HuH-7 (cell line): ENCODE measurements at regions not wholly inside any gene's neighbourhood (a gene's known extent, or its start where the extent isn't known, plus 50 kb on each side); places are given as distances from the start of the nearest gene placed in this dataset.
"Not testable (repeated sequence)": the region's sequence is repeated elsewhere in the genome, so short reads cannot be mapped to it uniquely, and the experiment has no call there.

Experiments
- DNase-seq: peaks from one replicate; pipeline ENCODE4 v3.0.0; 2011; ENCODE audit warnings: low spot score

DNA sequence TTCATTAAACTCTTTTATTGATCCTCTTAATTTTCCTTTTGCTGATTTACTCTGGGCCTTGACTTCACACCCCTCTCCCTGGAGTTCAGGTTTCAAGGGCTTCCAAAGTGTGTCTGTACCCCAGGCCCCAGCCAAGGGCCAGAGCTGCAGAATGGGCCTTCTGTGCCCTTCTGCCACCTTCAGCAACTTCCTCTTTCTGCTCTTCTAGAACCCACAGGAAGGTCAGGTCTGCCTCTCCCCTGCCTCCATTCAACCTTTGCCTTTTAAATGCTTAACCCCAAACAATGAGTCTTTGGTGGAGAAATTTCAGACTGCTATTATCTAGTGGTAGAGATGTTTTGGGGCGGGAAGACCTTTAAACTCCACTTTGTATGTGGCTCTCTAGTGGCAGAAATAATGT, 63.1 kb downstream of the TSN start:
- DNase-seq, result no peak

DNA sequence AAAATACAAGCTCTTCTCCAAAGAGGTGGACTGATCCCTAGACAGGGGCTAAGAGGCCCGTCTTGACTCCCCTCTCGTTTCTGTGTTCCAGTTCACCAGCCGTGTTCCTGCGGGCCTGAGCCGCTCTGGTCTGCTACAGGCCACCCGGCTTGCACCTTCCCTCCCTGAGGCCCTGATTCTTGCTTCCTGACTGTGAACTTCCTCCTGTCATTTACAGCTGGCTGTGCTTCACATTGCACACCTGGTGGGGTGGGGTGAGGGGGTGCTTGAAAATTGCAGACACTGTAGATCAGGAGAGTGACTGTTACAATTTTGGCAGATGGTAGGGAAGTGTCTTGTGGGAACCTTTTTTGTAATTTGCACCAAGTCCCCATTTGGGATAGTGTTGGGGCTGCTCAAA, 64.4 kb downstream of the TSN start:
- DNase-seq, result no peak

DNA sequence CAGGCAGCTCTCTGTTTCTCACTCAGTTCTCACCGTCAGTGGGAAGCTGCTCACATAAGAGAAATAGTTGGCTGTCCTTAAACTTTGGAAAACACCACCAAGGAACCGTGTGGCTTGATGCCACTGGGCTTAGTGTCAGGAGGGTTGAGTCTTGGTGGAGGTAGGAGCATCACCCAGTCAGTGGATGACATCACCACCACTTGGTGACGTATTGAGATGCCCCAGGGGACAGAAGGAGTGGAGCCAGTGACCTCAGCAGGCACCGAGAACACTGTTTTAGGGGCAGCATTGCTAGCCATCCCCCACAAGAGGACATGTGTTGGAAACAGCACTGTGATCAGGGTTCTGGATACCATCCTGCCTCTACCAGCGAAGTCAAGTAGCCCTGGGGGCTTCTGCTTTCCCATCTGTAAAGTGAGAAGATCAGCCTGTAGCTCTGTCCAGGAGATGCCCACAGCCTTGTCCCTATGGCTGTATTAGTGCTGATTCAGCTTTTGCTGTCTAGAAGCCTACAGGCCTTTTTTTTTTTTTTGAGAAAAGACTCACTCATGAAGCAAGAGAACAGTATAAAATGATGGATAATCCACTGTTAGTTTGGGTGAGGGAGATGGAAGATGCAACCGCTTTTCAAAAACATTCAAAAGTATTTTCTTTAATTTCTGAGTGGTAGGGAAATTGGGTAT, 66.2 kb downstream of the TSN start:
- no peak for DNase-seq

DNA sequence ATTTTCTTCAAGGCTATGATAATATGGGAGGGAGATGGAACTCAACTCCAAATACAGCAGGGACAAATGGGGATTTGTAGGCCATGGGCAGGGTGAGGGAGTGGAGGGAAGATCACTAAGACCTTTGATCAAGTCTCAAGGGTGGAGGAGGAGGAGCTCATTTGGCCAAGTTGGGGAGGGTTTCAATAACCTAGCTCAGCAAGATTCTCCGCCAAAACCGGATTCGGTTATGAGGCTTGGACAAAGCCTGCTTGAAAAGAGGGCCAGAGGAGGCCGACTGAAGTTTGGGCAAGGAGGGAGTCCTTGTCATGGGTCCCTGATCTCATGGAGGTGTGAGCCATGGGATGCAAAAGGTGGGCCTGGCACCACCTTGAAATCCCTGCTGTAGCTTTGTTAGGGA, 68.8 kb downstream of the TSN start:
- DNase-seq, result no peak

DNA sequence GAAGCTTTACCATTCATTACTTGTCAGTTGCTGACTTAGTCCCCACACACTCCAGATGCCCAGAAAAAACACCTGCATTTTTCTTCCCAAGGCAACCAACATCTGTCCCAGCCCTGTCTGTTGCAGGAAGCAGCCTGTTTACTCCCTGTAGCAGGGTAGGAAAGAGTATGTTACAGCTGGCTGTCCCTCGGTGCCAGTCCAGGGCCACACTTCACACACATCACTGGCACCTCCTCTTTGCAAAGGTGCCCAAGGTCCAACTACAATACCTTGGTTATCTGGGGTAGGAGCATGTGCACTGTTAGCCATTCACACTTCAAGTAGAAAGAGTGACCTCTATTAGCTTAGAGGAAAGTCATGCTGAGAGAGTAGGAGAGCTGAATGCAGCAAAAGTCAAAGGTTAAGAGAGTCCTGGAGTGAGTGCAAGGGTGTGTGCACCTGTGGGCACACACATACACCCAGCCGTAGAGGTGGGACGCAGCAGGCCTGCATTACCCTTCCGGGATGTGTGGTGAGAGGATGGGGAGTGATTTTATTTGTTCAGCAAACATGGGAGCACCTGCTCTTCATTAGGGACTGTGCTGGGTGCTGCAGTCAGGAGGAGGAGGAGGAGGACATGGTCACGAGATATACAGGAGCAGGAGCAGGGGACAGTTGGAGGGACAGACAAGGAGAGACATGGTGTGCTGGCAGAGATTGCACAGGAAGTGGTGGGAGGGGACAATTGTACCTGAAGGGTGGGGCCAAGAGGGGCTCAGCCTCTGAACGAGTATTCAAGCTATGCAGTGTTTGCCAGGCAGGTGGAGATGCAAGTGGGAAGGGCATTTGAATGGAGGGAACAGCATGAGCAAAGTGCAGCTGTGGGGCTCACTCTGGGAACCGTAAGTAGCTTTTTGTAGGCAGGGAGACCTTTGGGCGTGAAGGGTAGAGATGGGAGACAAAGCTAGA, 69.8 kb downstream of the TSN start:
- DNase-seq, result no peak

DNA sequence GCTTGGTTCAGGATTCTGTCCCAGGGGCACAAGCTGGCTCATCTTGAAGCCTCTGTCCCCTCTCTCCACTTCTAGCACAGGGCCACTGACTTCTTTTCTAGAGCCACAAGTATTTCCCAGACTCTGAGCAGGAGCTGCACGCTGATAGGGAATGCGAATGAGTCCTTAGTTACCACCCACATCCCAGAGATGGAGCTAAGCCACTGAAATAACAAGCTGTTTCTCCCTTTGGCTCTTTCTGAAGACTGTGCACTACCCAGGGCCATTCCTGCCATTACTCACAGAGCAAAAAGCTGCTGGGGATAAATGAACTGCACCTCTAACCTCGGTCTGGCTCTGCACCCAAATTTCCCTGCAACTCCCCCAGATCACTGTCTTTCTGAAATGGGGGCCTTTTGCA, 70.6 kb downstream of the TSN start:
- DNase-seq, result no peak

DNA sequence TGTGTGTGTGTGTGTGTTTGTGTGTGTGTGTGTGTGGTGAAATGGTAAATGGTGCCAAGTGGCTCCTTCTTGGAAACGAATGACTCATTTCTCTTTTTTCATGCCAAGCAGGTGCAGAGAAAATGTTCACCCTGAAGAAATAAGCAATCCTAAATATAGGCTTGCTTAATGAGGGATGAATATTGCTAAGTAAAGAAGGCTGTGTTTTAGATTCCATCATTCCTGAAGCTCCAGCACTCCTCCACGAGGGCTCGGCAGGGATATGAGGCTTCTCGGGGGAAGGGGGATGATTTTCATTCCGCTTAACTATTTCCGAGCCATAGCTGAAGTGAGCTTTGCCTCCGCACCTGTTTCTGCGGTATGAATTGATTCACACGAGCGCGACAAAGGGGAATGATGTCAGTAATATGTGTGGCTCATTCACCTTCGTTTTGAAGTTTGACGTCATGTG, 72.9 kb downstream of the TSN start:
- no peak for DNase-seq

DNA sequence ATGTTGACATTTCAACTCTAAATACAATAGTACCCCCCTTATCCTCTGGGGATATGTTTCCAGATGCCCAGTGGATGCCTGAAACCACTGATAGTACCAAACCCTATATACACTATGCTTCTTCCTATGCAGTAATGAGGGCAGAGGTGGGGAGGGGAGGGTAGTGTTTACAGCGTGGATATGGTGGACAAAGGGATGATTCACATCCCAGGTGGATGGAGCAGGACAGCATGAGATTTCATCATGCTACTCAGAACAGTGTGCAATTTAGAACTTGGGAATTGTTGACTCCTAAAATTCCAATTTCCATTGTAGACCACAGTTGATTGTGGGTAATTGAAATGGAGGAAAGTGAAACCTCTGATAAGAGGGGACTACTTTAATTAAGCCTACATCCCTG, 75.4 kb downstream of the TSN start:
- DNase-seq, result no peak

DNA sequence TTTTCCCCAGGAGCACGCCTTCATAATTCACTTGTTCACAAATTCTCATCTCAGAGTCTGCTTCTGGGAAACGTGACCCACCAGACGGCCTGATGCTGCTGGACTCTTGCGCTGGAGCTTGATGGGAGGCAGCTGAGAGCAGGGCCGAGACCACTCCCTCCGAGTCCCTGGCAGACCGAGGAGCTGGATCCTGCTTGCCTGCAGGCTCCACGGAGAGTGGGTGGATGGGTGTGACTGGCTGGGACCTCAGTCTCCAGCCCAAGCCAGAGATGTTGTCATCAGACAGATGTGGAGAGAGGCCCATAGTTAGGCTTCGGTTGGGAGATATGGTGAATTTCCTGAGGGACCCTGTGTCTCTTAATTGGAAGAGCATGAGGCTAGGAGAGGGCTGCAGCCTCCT, 76.4 kb downstream of the TSN start:
- DNase-seq, result no peak

DNA sequence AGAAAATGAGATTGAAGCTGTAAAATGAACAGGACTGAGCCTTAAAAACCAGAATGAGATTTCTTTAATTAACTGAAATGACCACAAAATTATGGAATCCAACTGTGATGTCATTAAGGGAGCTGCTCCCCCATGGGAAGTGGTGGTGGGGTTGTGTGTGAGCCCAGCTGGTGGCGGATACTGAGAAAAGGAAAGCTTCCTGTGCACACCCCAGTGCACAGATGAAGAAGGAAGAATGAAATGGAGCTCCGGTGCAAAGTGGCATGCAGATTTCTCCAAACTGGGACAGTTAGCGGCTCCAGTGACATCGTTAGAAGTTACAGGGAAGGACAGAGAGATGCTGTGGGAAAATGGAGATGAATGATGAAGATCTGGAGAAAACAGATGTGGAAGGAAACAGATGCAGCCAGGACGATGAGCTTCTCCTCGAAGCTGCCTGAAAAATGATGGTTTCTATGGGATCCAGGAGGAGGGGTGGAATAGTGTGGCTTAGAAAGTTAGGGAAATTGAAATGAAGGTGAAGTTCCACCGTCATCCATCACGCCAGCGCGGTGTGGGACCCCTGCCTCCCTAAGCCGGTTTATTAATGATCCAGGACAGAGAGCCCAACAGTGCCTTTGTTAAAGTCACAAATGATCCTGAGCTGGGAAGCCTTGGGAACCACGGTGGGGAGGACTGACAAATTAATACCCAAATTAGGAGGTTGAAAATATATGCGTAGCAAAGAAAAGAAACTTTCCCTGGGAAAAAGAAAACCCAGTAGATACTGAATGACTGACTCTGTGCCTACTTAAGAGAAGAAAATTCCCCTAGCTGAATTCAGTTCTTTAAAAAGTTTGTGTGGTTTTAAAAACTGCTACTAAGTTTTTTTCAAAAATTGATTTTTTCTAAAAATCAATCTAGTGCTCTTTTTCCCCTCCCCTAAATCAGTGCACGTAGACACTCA, 77.2 kb downstream of the TSN start:
- no peak for DNase-seq

DNA sequence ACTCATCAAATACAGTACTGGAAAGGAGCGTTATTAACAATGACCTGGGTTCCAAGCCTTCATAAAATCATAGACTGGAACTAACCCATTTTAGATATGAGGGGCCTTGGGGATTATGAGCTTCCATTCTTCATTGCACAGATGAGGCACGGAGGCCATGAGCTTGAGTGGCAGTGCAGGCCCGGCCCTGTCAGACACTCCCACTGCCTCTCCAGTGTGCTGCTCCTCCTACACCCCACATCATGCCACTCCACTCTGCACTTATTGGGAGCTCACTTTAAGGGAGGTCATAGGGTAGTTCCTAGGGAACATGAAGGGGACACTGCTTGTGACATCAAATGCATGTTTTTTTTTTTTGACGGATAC, 77.9 kb downstream of the TSN start:
- DNase-seq, result no peak

DNA sequence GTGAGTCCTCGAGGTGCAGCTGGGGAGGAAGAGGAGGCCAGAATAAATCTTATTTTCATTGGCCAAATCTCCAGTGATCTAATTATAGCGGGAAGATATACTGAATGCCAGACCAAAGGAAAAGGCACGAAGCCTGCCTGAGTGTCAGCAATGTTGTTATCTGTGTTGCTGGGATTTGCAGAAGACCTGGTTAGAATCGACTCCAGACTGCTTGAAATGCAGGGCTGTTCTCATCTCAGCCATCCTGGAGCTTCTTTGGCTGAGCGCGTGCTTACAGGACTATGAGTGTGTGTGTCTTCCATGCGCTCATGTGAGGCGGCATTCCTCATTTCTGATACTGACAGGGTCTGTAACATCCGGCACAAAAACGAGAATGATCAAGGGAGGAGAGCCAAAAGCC, 81.2 kb downstream of the TSN start:
- no peak for DNase-seq

DNA sequence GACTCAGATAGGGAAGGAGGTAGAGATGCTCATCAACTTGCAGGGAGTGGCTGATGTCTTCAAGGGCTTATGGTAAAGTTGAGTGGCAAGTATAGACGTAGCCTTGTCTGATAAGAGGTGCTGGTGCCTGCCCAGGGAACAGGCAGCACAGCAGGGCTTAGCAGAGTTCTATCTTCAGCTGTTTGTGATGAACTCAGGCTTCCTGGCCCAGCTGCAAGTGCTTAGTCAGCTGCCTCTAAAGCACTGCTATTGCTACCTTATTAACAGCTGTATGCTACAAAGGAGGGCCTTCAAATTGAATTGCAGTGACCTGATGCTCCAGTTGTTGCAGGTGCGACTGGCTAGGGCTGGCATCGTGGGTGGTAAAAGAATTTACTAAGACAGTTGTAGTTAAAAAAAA, 82.1 kb downstream of the TSN start:
- no peak for DNase-seq

DNA sequence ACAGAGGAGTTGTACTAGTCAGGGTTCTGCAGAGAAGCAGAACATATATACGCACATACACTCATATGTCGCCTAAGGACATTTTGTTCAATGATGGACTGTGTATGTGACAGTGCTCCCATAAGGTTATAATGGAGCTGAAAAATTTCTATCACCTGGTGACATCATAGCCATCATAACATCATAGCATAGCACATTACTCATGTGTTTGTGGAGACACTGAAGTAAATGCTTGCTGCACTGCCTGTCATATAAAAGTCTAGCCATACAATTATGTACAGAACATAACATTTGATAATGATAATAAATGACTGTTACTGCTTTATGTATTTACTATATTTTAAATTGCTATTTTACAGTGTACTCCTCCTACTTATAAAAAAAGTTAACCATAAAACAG, 83.1 kb downstream of the TSN start:
- no peak for DNase-seq

DNA sequence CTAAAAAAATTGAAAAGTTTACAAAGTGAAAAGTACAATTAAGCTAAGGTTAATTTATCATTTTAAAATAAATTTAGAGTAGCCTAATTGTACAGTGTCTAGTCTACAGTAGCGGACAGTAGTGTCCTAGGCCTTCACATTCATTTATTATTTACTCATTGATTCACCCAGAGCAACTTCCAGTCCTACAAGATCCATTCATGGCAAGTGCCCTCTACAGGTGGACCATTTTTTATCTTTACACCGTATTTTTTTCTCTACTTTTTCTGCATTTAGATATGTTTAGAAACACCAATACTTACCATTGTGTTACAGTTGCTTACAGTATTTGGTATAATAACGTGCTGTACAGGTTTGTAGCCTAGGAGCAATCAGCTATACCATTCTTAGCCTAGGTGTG, 84.1 kb downstream of the TSN start:
- no peak for DNase-seq

DNA sequence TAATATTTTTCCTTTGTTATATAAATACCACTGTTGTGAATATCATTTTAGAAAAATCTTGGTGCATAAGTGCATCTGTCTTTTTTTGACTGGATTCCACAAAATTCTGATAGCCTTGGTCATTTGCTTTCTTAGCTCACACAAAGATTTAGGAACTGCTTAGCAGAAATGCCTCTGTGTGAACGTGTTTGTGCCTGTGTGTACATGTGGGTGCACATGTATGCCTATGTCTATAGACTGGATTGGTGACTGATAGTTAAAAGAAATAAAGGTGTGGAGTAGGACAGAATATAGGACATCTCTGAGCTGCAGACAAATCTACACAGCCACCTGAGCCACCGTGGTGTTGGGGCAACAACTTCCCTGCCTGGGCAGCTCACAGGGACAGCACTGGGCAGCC, 93.8 kb downstream of the TSN start:
- DNase-seq, result no peak

DNA sequence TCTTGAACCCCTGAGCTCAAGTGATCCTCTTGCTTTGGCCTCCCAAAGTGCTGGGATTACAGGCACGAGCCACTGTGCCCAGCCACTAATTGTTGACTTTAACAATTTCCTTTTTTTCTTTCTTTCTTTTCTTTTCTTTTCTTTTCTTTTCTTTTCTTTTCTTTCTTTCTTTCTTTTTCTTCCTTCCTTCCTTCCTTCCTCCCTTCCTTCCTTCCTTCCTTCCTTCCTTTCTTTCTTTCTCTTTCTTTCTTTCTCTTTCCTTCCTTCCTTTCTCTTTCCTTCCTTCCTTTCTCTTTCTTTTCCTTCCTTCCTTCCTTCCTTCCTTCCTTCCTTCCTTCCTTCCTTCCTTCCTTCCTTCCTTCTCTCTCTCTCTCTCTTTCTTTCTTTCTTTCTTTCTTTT, 97.7 kb downstream of the TSN start:
- DNase-seq, result not testable (repeated sequence)

DNA sequence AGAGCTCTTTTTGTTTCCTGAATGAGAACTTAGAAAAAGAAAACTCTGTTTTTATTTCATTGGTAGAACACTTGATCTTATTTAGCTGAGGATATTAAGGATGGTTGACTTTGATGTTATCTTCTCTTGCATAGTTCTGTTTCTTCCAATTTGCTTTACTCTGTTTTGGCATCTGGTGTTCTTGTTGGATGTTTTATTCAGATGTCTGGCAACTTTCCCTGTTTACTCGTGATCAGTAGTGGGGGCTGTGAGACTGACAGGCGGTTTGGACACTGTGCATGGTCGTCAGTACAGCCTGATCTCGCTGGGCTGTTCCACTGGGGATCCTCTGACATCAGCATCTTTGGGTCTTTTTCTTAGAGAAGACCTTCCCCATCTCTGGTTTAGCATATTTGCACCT, 100.1 kb downstream of the TSN start:
- no peak for DNase-seq

DNA sequence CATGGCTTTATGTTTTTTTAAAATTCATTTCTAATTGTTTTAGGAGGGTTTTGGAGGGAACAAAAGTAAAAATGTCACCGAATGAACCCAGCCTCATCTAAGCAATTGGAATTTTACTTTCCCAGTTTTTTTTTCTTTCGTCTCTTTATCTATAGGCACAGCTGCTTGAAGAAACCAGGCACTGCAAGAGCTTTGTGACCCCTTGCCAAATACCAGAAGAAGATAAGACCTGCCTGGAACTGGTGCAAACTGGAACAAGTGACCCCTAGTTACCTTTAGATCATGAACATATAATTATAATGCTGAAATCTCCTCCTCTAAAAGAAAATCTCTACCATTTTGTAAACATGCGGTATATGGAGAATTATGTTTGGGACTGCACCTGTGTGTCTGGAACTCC, 100.9 kb downstream of the TSN start:
- no peak for DNase-seq

DNA sequence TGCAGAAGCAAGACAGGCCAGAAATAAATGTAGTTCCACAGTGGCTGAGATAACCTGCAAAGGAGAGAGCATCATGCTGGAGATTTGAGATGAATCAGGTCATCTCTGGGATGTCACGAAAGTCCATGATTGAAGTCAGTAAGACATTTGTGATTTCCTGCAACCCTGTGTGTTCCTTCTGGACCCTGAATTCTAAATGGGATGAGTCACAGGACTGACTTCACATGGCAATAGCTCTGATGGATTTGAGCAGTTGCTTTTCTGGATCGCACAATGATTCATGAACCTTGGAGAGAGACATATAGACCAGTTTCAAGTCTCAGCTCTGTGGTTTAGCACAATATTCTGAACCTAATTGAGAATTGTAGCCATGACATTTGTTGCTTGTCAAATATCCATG, 102.9 kb downstream of the TSN start:
- DNase-seq, result no peak

DNA sequence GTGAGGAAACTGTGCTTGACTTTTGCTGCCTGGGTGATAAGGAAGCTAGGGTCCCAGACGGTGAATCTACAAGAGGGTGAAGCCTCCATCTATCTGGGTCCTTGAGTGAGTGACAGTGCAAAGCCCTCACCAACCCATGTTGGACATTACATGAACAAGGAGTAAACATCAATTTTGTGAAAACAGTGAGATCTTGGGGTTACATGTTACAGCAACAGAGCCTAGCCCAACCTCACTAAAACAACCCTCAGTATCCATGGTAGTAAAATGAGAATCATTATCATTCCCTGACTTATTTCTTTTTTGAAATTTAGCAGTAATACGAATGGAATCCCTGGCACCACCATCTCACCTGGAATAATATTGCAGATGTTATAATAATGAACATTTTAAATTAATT, 103.4 kb downstream of the TSN start:
- no peak for DNase-seq

DNA sequence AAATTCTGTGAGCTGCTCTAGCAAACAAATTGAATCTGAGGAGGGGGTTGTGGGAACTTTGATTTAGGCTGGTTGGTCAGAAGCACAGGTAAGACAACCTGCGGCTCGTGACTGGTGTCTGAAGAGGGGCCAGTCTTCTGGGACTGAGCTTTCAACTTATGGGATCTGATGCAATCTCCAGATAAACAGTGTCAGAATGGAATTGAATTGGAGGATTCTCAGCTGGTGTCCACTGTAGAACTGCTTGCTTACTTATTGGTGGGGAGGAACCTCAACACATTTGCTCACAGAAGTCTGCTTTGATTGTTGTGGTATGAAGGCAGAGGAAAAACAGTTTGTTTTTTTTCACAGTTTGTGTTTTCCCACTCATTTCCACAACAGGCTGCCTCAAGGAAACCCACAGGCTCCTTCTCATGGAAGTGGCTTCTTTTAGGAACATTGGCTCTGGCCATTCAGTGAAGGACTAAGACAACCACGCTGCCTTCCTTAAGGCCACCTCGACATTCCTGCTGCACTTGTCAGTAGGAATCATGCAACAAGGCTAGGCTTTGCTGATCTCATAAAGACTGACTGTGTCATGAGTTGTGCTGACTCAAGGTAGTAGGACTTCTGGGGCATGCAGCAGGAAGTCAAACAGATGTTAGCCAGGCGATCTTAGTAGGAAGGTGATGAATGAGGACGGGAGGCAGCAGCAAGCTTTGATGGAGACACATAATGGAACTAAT, 104.7 kb downstream of the TSN start:
- DNase-seq, result no peak
